Body of pancreas (tissue), 4 donors: ENCODE measurements at regions not wholly inside any gene's neighbourhood (a gene's known extent, or its start where the extent isn't known, plus 50 kb on each side); places are given as distances from the start of the nearest gene placed in this dataset.

Source experiments
- CTCF ChIP-seq, 7 experiments: fragments of 450-650 bp in 4 of 7; fragments of 200-600 bp in 3 of 7; sonication (generic) in 3 of 7; IDR thresholded peaks; one replicate each; pipeline ENCODE4 v1.5.1; 2016 to 2019; ENCODE audit warnings: antibody characterized with exemption in 7 of 7
- POLR2A ChIP-seq, 3 donors: fragments of 450-650 bp; IDR thresholded peaks; one replicate each; pipeline ENCODE4 v1.6.1; 2016; ENCODE audit warnings: antibody characterized with exemption in 3 of 3, mild to moderate bottlenecking in 2 of 3

- TF ChIP-seq CTCF (IDR thresholded peaks at IDR 0.05) = no peak
- TF ChIP-seq POLR2A (IDR thresholded peaks at IDR 0.05) = no peak
These were observed 492.4 kb upstream of the SORCS1 start for GRCh38 chr10:107656932-107657331.
